Progenitor cell of endocrine pancreas (in vitro differentiated cells): ENCODE measurements at regions not wholly inside any gene's neighbourhood (a gene's known extent, or its start where the extent isn't known, plus 50 kb on each side); places are given as distances from the start of the nearest gene placed in this dataset.
"Not testable (repeated sequence)": the region's sequence is repeated elsewhere in the genome, so short reads cannot be mapped to it uniquely, and the experiment has no call there.

Experiments used
- DNase-seq: peaks from one replicate; pipeline ENCODE4 v3.0.0; 2021; ENCODE audit warnings: low spot score; ENCODE audit not compliant: unreplicated experiment
- H3K27ac Mint-ChIP-seq: 2 replicates; pipeline ENCODE4 v1.8.0; 2021; ENCODE audit warnings: mild to moderate bottlenecking, moderate library complexity, mixed read lengths
- H3K27me3 Mint-ChIP-seq: 2 replicates; pipeline ENCODE4 v1.8.0; 2021; ENCODE audit warnings: mixed read lengths
- H3K36me3 Mint-ChIP-seq: 2 replicates; pipeline ENCODE4 v1.8.0; 2022; ENCODE audit warnings: mixed read lengths; ENCODE audit not compliant: insufficient read depth
- H3K4me1 Mint-ChIP-seq: 2 replicates; pipeline ENCODE4 v1.8.0; 2021; ENCODE audit warnings: low read depth, mixed read lengths
- H3K4me3 Mint-ChIP-seq: 2 replicates; pipeline ENCODE4 v1.8.0; 2021; ENCODE audit warnings: low read depth, mild to moderate bottlenecking, moderate library complexity, mixed read lengths
- H3K9me3 Mint-ChIP-seq: 2 replicates; pipeline ENCODE4 v1.8.0; 2021; ENCODE audit warnings: low read depth, mixed read lengths
- TF ChIP-seq, protein P1 (sequence below): fragments of 200-600 bp; sonication (generic); IDR thresholded peaks from one replicate; pipeline ENCODE4 v1.5.0; 2021; ENCODE audit warnings: antibody characterized with exemption, mild to moderate bottlenecking; ENCODE audit not compliant: unreplicated experiment

DNA sequence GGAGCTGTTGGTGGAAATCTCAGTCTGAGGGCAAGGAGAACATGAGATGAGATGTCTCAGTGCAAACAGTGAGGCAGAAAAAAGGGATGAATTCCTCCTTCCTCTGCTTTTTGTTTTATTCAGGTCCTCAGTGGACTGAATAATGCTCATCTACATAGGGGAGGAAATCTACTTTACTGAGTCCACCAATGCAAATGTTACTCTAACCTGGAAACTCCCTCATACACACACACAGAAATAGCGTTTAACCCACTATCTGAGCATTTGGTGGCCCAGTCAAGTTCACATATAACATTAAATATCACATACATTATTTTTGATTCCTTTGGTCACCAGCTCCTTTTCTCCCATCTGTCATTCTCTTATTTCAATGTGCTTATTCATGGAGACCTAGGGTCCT lies 418.8 kb downstream of the TMEM135 start:
- DNase-seq: no peak
- Mint-ChIP-seq H3K27me3 (no peaks in the 10 kb centered on the region), H3K36me3 (no peaks in the 10 kb centered on the region), H3K9me3 (no peaks in the 10 kb centered on the region), H3K27ac (no peak overlapping the region), H3K4me1 (no peaks in the 10 kb centered on the region), H3K4me3 (no peak overlapping the region)
- TF ChIP-seq, protein P1, sequence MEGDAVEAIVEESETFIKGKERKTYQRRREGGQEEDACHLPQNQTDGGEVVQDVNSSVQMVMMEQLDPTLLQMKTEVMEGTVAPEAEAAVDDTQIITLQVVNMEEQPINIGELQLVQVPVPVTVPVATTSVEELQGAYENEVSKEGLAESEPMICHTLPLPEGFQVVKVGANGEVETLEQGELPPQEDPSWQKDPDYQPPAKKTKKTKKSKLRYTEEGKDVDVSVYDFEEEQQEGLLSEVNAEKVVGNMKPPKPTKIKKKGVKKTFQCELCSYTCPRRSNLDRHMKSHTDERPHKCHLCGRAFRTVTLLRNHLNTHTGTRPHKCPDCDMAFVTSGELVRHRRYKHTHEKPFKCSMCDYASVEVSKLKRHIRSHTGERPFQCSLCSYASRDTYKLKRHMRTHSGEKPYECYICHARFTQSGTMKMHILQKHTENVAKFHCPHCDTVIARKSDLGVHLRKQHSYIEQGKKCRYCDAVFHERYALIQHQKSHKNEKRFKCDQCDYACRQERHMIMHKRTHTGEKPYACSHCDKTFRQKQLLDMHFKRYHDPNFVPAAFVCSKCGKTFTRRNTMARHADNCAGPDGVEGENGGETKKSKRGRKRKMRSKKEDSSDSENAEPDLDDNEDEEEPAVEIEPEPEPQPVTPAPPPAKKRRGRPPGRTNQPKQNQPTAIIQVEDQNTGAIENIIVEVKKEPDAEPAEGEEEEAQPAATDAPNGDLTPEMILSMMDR: no peak

DNA sequence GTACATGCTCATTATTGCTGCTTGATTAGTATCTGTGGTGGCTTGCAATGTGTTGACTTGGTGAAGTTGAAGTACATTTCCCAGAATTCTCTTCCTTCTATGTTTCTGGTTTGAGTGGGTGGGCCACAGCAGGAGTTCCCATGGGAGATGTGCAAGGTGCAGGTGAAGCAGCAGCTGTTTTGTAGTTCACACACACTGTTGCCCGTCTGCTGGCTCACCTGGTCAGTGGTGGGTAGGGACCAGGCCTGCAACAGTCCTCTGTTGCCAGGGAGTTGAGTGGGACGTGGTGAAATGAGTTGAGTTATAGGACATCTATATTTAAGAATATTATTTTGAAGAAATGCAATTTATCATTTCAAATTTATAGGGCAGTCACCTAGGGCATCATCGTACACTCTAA lies 417.4 kb downstream of the TMEM135 start:
- Mint-ChIP-seq H3K27me3 (no peaks in the 10 kb centered on the region), H3K36me3 (no peaks in the 10 kb centered on the region), H3K4me1 (no peaks in the 10 kb centered on the region), H3K9me3 (no peaks in the 10 kb centered on the region), H3K4me3 (no peak overlapping the region), H3K27ac (no peak overlapping the region)
- TF ChIP-seq, protein P1: no peak
- DNase-seq: no peak

DNA sequence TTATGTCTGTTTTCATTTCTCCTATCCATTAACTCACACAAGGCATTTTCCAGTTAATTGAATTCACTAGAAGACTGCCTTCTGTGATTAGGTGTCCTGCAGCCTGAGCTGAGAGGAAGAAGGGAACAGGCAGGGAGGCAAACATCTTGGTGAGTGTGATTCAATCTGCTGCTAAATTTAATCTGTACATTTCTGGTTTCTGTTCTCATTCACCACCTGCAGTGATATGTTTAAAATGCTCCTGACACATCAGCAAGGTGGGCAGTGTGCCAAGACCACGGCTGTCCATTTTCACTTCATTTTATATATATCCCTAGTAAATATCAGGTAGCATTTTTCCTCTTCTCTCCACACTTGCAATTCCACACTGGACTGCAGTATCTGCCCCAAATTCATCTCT lies 416.5 kb downstream of the TMEM135 start:
- Mint-ChIP-seq H3K27me3 (no peaks in the 10 kb centered on the region), H3K27ac (no peak overlapping the region), H3K4me3 (no peak overlapping the region), H3K36me3 (no peaks in the 10 kb centered on the region), H3K4me1 (no peaks in the 10 kb centered on the region), H3K9me3 (no peaks in the 10 kb centered on the region)
- TF ChIP-seq, protein P1: no peak
- DNase-seq: no peak

DNA sequence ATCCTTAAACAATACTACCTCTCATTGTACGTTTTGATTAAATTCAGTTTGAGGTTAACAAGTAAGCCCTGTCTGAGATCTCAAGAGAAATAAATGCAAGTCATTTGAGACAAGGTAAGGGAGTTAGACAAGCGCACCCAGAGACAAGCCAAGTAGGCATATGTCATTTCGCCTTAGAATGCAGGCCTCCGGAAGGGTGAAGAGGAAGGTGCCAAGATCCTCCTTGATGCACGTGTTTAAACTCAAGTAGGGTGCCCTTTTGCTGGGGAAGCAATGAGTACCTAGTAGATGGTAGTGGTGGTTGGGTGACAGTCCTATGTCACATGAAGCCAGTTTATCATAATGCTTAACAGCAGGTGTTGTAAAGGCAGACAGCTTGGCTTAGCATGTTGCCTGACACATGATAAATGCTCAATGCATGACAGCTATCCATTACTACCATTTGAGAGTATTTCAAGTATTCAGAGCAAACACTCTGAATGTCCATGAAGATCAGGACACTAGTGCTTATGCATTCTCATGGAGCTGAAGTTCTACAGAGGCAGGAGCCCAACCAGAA lies 415.9 kb downstream of the TMEM135 start:
- TF ChIP-seq, protein P1: no peak
- Mint-ChIP-seq H3K4me3 (no peak overlapping the region), H3K27ac (no peak overlapping the region), H3K36me3 (no peaks in the 10 kb centered on the region), H3K9me3 (no peaks in the 10 kb centered on the region), H3K4me1 (no peaks in the 10 kb centered on the region), H3K27me3 (no peaks in the 10 kb centered on the region)
- no peak for DNase-seq

DNA sequence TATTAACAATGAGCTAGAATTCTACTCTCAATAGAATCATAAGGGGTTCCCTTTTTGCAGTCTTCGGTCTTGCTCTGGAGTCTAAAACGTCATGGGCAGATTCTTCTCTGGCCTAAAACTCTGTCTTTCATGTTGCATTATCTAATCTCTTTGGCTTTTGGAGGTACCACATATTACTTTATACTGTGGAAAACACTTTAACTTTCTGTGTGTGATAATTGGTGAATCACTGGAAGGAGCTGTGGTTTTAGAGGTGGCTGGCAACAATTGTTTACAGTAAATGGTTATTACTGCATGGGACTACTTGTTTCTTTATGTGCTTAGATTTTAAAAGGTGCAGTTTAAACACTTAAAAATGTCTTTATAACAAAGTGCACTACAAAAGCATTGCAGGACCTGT lies 414.3 kb downstream of the TMEM135 start:
- H3K36me3 Mint-ChIP-seq: not testable (repeated sequence)

DNA sequence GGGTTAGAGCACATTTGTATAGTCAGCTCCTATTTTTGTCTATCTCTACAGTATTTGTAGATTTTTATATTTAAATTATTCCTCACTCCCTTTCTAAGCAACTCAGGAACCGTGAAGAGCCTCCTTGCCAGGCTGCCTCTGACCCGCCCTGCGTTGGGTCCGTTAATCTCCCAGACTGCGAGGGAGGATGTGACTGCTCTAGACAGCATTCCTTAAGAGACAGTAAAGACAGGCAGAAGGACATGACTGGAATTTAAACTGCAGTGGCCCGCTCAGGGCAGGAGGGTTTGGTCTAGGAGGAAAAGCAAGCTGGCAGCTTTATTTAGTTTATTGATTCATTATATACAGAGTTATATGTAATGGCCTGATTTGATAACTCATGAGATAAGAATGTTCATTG lies 413.7 kb downstream of the TMEM135 start:
- no peaks in the 10 kb centered on the region for H3K27me3 Mint-ChIP-seq
- no peaks in the 10 kb centered on the region for H3K9me3 Mint-ChIP-seq
- no peaks in the 10 kb centered on the region for H3K36me3 Mint-ChIP-seq
- peaks cover 1% of the 10 kb centered on the region for H3K4me1 Mint-ChIP-seq
- no peak overlapping the region for H3K27ac Mint-ChIP-seq
- no peak for DNase-seq
- H3K4me3 Mint-ChIP-seq: no peak overlapping the region
- TF ChIP-seq, protein P1: no peak

More for the DNA sequence above, 414.3 kb downstream of the TMEM135 start:
- H3K4me3 Mint-ChIP-seq, H3K27ac Mint-ChIP-seq, H3K4me1 Mint-ChIP-seq, H3K27me3 Mint-ChIP-seq, DNase-seq, H3K9me3 Mint-ChIP-seq: not testable (repeated sequence)
